Hypothalamus (tissue), 51 donors: ENCODE measurements at regions not wholly inside any gene's neighbourhood (a gene's known extent, or its start where the extent isn't known, plus 50 kb on each side); places are given as distances from the start of the nearest gene placed in this dataset.
A peak's percentile ranks its signal among the peaks of the same experiment; 100 is the strongest.
"Not testable (repeated sequence)": the region's sequence is repeated elsewhere in the genome, so short reads cannot be mapped to it uniquely, and the experiment has no call there.

Source experiments
- DNase-seq, 51 donors: peaks; one replicate each; lab custom pipeline; 2025; lab: John Stamatoyannopoulos, UW

- DNase-seq: not testable (repeated sequence)
These were observed 77.5 kb downstream of the SNX5 start for GRCh38 chr20:17891131-17891530.

- DNase-seq: no peak
These were observed 78.3 kb downstream of the SNX5 start for GRCh38 chr20:17890330-17890729.

- DNase-seq: no peak
These were observed 79.4 kb downstream of the SNX5 start for GRCh38 chr20:17889226-17889625.

GRCh38 chr20:17888044-17888443 is 80.5 kb downstream of the SNX5 start:
- no peak for DNase-seq

- DNase-seq: no peak
These were observed 81.1 kb downstream of the SNX5 start for GRCh38 chr20:17887331-17888030.

- DNase-seq: peak in 1 of 51 donors; percentile 15
These were observed 83.0 kb downstream of the SNX5 start for GRCh38 chr20:17885544-17885943.

GRCh38 chr20:17885076-17885475 is 83.5 kb downstream of the SNX5 start:
- DNase-seq: no peak

GRCh38 chr20:17884307-17885003 is 84.1 kb downstream of the SNX5 start:
- no peak for DNase-seq

- no peak for DNase-seq
These were observed 84.8 kb downstream of the SNX5 start for GRCh38 chr20:17883592-17884306.

- DNase-seq: no peak
These were observed 85.6 kb downstream of the SNX5 start for GRCh38 chr20:17882834-17883591.

- peak in 24 of 51 donors; percentile 5 to 69 (median 30) for DNase-seq
These were observed 86.3 kb downstream of the SNX5 start for GRCh38 chr20:17882065-17882833.

GRCh38 chr20:17881741-17882064 is 86.9 kb downstream of the SNX5 start:
- DNase-seq: no peak

GRCh38 chr20:17878912-17879602 is 89.5 kb downstream of the SNX5 start:
- DNase-seq: no peak

- no peak for DNase-seq
These were observed 90.3 kb downstream of the SNX5 start for GRCh38 chr20:17878069-17878911.

- DNase-seq: no peak
These were observed 92.6 kb downstream of the SNX5 start for GRCh38 chr20:17875981-17876385.

- DNase-seq: peak in 35 of 51 donors; percentile 18 to 83 (median 59)
These were observed 93.3 kb downstream of the SNX5 start for GRCh38 chr20:17875106-17875980.

GRCh38 chr20:17874271-17875105 is 94.1 kb downstream of the SNX5 start:
- DNase-seq: no peak
